Activated CD4-positive, alpha-beta memory T cell treated with anti-CD3 and anti-CD28 coated beads for 36 hours (primary cell): ENCODE measurements at regions not wholly inside any gene's neighbourhood (a gene's known extent, or its start where the extent isn't known, plus 50 kb on each side); places are given as distances from the start of the nearest gene placed in this dataset.
"Not testable (repeated sequence)": the region's sequence is repeated elsewhere in the genome, so short reads cannot be mapped to it uniquely, and the experiment has no call there.

Experiments used
- CTCF ChIA-PET: fragments of 350-600 bp; sonication (Branson Sonifier 250); formaldehyde crosslinking; loops from one replicate; lab custom pipeline; 2021; ENCODE audit warnings: antibody characterized with exemption, inconsistent platforms; lab: Charles Lee
- POLR2A ChIA-PET: fragments of 350-600 bp; sonication (Branson Sonifier 250); formaldehyde crosslinking; loops from one replicate; lab custom pipeline; 2021; ENCODE audit warnings: antibody characterized with exemption; lab: Charles Lee
- DNase-seq: peaks from one replicate; pipeline ENCODE4 v3.0.0-alpha.2; 2020
- H3K27ac Mint-ChIP-seq: one replicate; pipeline ENCODE4 v1.8.0; 2021; ENCODE audit warnings: mixed read lengths
- H3K27me3 Mint-ChIP-seq: one replicate; pipeline ENCODE4 v1.8.0; 2021; ENCODE audit warnings: mixed read lengths
- H3K36me3 Mint-ChIP-seq: one replicate; pipeline ENCODE4 v1.8.0; 2021; ENCODE audit warnings: mixed read lengths
- H3K4me1 Mint-ChIP-seq: one replicate; pipeline ENCODE4 v1.8.0; 2021; ENCODE audit warnings: low read depth, mixed read lengths
- H3K4me3 Mint-ChIP-seq: one replicate; pipeline ENCODE4 v1.8.0; 2021; ENCODE audit warnings: mild to moderate bottlenecking, mixed read lengths
- H3K9me3 Mint-ChIP-seq: one replicate; pipeline ENCODE4 v1.8.0; 2021; ENCODE audit warnings: mixed read lengths
- intact Hi-C: fragments of 100-400 bp; cut with micrococcal nuclease; formaldehyde crosslinking; loops from one replicate; pipeline ENCODE4 v1.15.1; 2023

- Mint-ChIP-seq H3K9me3 (no peaks in the 10 kb centered on the region), H3K27me3 (peaks cover 2% of the 10 kb centered on the region), H3K27ac (no peak overlapping the region), H3K4me1 (no peaks in the 10 kb centered on the region), H3K4me3 (no peak overlapping the region), H3K36me3 (no peaks in the 10 kb centered on the region)
- no peak for DNase-seq
- ChIA-PET CTCF (no interaction called here), POLR2A (no interaction called here)
- intact Hi-C loops, result no loop called here
Measured at GRCh38 chr1:236343246-236343870, 50.7 kb upstream of the EDARADD start.

GRCh38 chr1:236342403-236343245, 51.5 kb upstream of the EDARADD start:
- DNase-seq, result no peak
- ChIA-PET POLR2A (no interaction called here), CTCF (no interaction called here)
- H3K4me1 Mint-ChIP-seq, result no peaks in the 10 kb centered on the region
- H3K4me3 Mint-ChIP-seq, result no peak overlapping the region
- H3K9me3 Mint-ChIP-seq, result no peaks in the 10 kb centered on the region
- H3K27ac Mint-ChIP-seq, result no peak overlapping the region
- intact Hi-C loops, result no loop called here
- H3K36me3 Mint-ChIP-seq, result no peaks in the 10 kb centered on the region
- peaks cover 2% of the 10 kb centered on the region for H3K27me3 Mint-ChIP-seq

GRCh38 chr1:236341298-236341697, 52.8 kb upstream of the EDARADD start:
- Mint-ChIP-seq H3K4me3 (no peak overlapping the region), H3K4me1 (no peaks in the 10 kb centered on the region), H3K36me3 (no peaks in the 10 kb centered on the region), H3K9me3 (no peaks in the 10 kb centered on the region), H3K27me3 (no peaks in the 10 kb centered on the region), H3K27ac (no peak overlapping the region)
- ChIA-PET CTCF (no interaction called here), POLR2A (interaction anchor here (0.7 kb wide), 1 partner anchor 320 kb away, joined by 5 read pairs; no protein-coding TSS in a partner anchor)
- no peak for DNase-seq
- intact Hi-C loops, result no loop called here

- intact Hi-C loops, result no loop called here
- Mint-ChIP-seq H3K27ac (no peak overlapping the region), H3K4me1 (no peaks in the 10 kb centered on the region), H3K36me3 (no peaks in the 10 kb centered on the region), H3K4me3 (no peak overlapping the region), H3K27me3 (no peaks in the 10 kb centered on the region), H3K9me3 (no peaks in the 10 kb centered on the region)
- DNase-seq, result no peak
- POLR2A ChIA-PET, result no interaction called here
- CTCF ChIA-PET, result no interaction called here
Measured at GRCh38 chr1:236338096-236338495, 56.0 kb upstream of the EDARADD start.

- ChIA-PET CTCF (no interaction called here), POLR2A (no interaction called here)
- no peaks in the 10 kb centered on the region for H3K4me1 Mint-ChIP-seq
- no peaks in the 10 kb centered on the region for H3K9me3 Mint-ChIP-seq
- H3K27me3 Mint-ChIP-seq, result no peaks in the 10 kb centered on the region
- no peak overlapping the region for H3K4me3 Mint-ChIP-seq
- intact Hi-C loops, result no loop called here
- no peak overlapping the region for H3K27ac Mint-ChIP-seq
- no peak for DNase-seq
- H3K36me3 Mint-ChIP-seq, result no peaks in the 10 kb centered on the region
Measured at GRCh38 chr1:236336084-236336483, 54.3 kb upstream of the ERO1B start.

GRCh38 chr1:236335633-236336032, 53.9 kb upstream of the ERO1B start:
- DNase-seq, H3K36me3 Mint-ChIP-seq, H3K4me3 Mint-ChIP-seq, POLR2A ChIA-PET, CTCF ChIA-PET, intact Hi-C loops, H3K27me3 Mint-ChIP-seq, H3K4me1 Mint-ChIP-seq, H3K9me3 Mint-ChIP-seq, H3K27ac Mint-ChIP-seq: not testable (repeated sequence)

GRCh38 chr1:236334893-236335545, 53.3 kb upstream of the ERO1B start:
- no peak for DNase-seq
- ChIA-PET POLR2A (interaction anchor here (0.6 kb wide), 1 partner anchor 334 kb away, joined by 5 read pairs; no protein-coding TSS in a partner anchor), CTCF (no interaction called here)
- Mint-ChIP-seq H3K9me3 (no peaks in the 10 kb centered on the region), H3K27ac (no peak overlapping the region), H3K27me3 (no peaks in the 10 kb centered on the region), H3K4me1 (no peaks in the 10 kb centered on the region), H3K4me3 (no peak overlapping the region), H3K36me3 (no peaks in the 10 kb centered on the region)
- intact Hi-C loops, result no loop called here

- Mint-ChIP-seq H3K4me1 (no peaks in the 10 kb centered on the region), H3K27ac (no peak overlapping the region), H3K27me3 (no peaks in the 10 kb centered on the region), H3K4me3 (no peak overlapping the region), H3K36me3 (no peaks in the 10 kb centered on the region), H3K9me3 (no peaks in the 10 kb centered on the region)
- CTCF ChIA-PET, result no interaction called here
- intact Hi-C loops, result no loop called here
- DNase-seq, result no peak
- POLR2A ChIA-PET, result no interaction called here
Measured at GRCh38 chr1:236332092-236332758, 50.5 kb upstream of the ERO1B start.
